Endodermal cell (in vitro differentiated cells): ENCODE measurements at regions not wholly inside any gene's neighbourhood (a gene's known extent, or its start where the extent isn't known, plus 50 kb on each side); places are given as distances from the start of the nearest gene placed in this dataset.

Experiments
- DNase-seq: peaks from one replicate; pipeline ENCODE4 v3.0.0-alpha.2; 2017
- H3K27ac ChIP-seq: 2 replicates; pipeline ENCODE4 v1.5.1; 2013; ENCODE audit warnings: mild to moderate bottlenecking, low read depth, low read length, moderate library complexity
- H3K27me3 ChIP-seq: 2 replicates; pipeline ENCODE4 v1.6.1; 2013; ENCODE audit warnings: mild to moderate bottlenecking, low read length, moderate library complexity; ENCODE audit not compliant: insufficient read depth, control insufficient read depth, poor library complexity, severe bottlenecking
- H3K36me3 ChIP-seq: 2 replicates; pipeline ENCODE4 v1.7.0; 2013; ENCODE audit warnings: mild to moderate bottlenecking, low read length, moderate library complexity; ENCODE audit not compliant: control insufficient read depth, insufficient read depth
- H3K4me1 ChIP-seq: one replicate; pipeline ENCODE4 v1.7.0; 2013; ENCODE audit warnings: low read length; ENCODE audit not compliant: control insufficient read depth, insufficient read depth
- H3K4me3 ChIP-seq: 2 replicates; pipeline ENCODE4 v1.5.1; 2013; ENCODE audit warnings: mild to moderate bottlenecking, low read length, moderate library complexity
- H3K9ac ChIP-seq: 2 replicates; pipeline ENCODE4 v1.6.1; 2013; ENCODE audit warnings: mild to moderate bottlenecking, low read length, moderate library complexity; ENCODE audit not compliant: poor library complexity, severe bottlenecking; ENCODE audit errors: extremely low read depth
- H3K9me3 ChIP-seq: 2 replicates; pipeline ENCODE4 v1.6.1; 2013; ENCODE audit warnings: mild to moderate bottlenecking, low read length, moderate library complexity; ENCODE audit not compliant: control insufficient read depth
- H3K27ac Mint-ChIP-seq: 2 replicates; pipeline ENCODE4 v1.8.0; 2020; ENCODE audit warnings: mixed read lengths
- H3K27me3 Mint-ChIP-seq: 2 replicates; pipeline ENCODE4 v1.8.0; 2021; ENCODE audit warnings: mild to moderate bottlenecking, mixed read lengths; ENCODE audit not compliant: insufficient read depth
- H3K36me3 Mint-ChIP-seq: 2 replicates; pipeline ENCODE4 v1.8.0; 2020; ENCODE audit warnings: low read depth, mixed read lengths
- H3K4me1 Mint-ChIP-seq: 2 replicates; pipeline ENCODE4 v1.8.0; 2020; ENCODE audit warnings: mixed read lengths
- H3K4me3 Mint-ChIP-seq: 2 replicates; pipeline ENCODE4 v1.8.0; 2020; ENCODE audit warnings: mild to moderate bottlenecking, moderate library complexity, mixed read lengths
- H3K9me3 Mint-ChIP-seq: 2 replicates; pipeline ENCODE4 v1.8.0; 2020; ENCODE audit warnings: mild to moderate bottlenecking, mixed read lengths
- CTCF ChIP-seq: fragments of 200-600 bp; sonication (generic); conservative IDR thresholded peaks from 2 replicates; pipeline ENCODE4 v1.5.0; 2021; ENCODE audit warnings: antibody characterized with exemption, mild to moderate bottlenecking
- WGBS, 2 experiments: methylation state at CpG; one replicate each; pipeline versions ENCODE4 v1.1.5 to v1.1.7; 2013; ENCODE audit warnings: missing lambda C conversion rate in 2 of 2, mixed read lengths in 1 of 2; ENCODE audit not compliant: insufficient coverage in 1 of 2, insufficient read length in 1 of 2; 5-methylcytosine and 5-hydroxymethylcytosine counted together

- Mint-ChIP-seq H3K4me1 (peaks cover 57% of the 10 kb centered on the region), H3K27me3 (no peaks in the 10 kb centered on the region), H3K9me3 (peaks cover 18% of the 10 kb centered on the region), H3K36me3 (no peaks in the 10 kb centered on the region), H3K4me3 (no peak overlapping the region), H3K27ac (peak overlapping the region; percentile 97)
- Histone ChIP-seq H3K4me1 (peaks cover 21% of the 10 kb centered on the region), H3K9me3 (no peaks in the 10 kb centered on the region), H3K9ac (no peak overlapping the region), H3K36me3 (no peaks in the 10 kb centered on the region), H3K27me3 (no peaks in the 10 kb centered on the region), H3K27ac (no peak overlapping the region), H3K4me3 (no peak overlapping the region)
- DNase-seq: no peak
- WGBS, 2 experiments: 90 to 91% methylated on average over 3 of the region's 3 CpGs
- TF ChIP-seq CTCF: no peak
Measured at GRCh38 chr4:15159477-15160019, 157.3 kb downstream of the CPEB2 start.

- H3K9ac ChIP-seq: no peak overlapping the region
- Mint-ChIP-seq H3K27ac (peak overlapping the region; percentile 87), H3K27me3 (no peaks in the 10 kb centered on the region), H3K4me1 (peaks cover 61% of the 10 kb centered on the region), H3K36me3 (no peaks in the 10 kb centered on the region), H3K4me3 (no peak overlapping the region), H3K9me3 (peaks cover 7% of the 10 kb centered on the region)
- peaks cover 21% of the 10 kb centered on the region for H3K4me1 ChIP-seq
- no peaks in the 10 kb centered on the region for H3K36me3 ChIP-seq
- DNase-seq: peak; percentile 53
- 58% methylated on average over 1 of the region's 1 CpG; no CpG with 5 or more reads in 1 of the 2 experiments for WGBS, 2 experiments
- H3K4me3 ChIP-seq: peak overlapping the region; percentile 8
- H3K27ac ChIP-seq: no peak overlapping the region
- H3K27me3 ChIP-seq: no peaks in the 10 kb centered on the region
- H3K9me3 ChIP-seq: no peaks in the 10 kb centered on the region
- no peak for TF ChIP-seq CTCF
Measured at GRCh38 chr4:15161439-15161838, 159.2 kb downstream of the CPEB2 start.

- 5 to 25% methylated on average over 1 of the region's 1 CpG for WGBS, 2 experiments
Measured at GRCh38 chr4:15162046-15162445, 159.8 kb downstream of the CPEB2 start.

More at GRCh38 chr4:15162046-15162445, 159.8 kb downstream of the CPEB2 start:
- peak; percentile 61 for DNase-seq
- Mint-ChIP-seq H3K4me1 (peaks cover 61% of the 10 kb centered on the region), H3K4me3 (peak overlapping the region; percentile 25), H3K27me3 (no peaks in the 10 kb centered on the region), H3K9me3 (peaks cover 3% of the 10 kb centered on the region), H3K27ac (peak overlapping the region; percentile 87), H3K36me3 (no peaks in the 10 kb centered on the region)
- H3K4me3 ChIP-seq: peak overlapping the region; percentile 8
- no peak for TF ChIP-seq CTCF
- no peak overlapping the region for H3K9ac ChIP-seq
- H3K27ac ChIP-seq: no peak overlapping the region
- H3K36me3 ChIP-seq: no peaks in the 10 kb centered on the region
- H3K27me3 ChIP-seq: no peaks in the 10 kb centered on the region
- peaks cover 21% of the 10 kb centered on the region for H3K4me1 ChIP-seq
- no peaks in the 10 kb centered on the region for H3K9me3 ChIP-seq
